WERI-Rb-1 (cell line): ENCODE measurements at regions not wholly inside any gene's neighbourhood (a gene's known extent, or its start where the extent isn't known, plus 50 kb on each side); places are given as distances from the start of the nearest gene placed in this dataset.
A peak's percentile ranks its signal among the peaks of the same experiment; 100 is the strongest.

ENCODE experiments used
- DNase-seq: peaks from one replicate; pipeline ENCODE4 v3.0.0-alpha.2; 2020
- H3K27ac ChIP-seq: fragments of 250-450 bp; sonication (Bioruptor Pico); 2 replicates; pipeline ENCODE4 v1.5.1; 2020; ENCODE audit warnings: mild to moderate bottlenecking, moderate library complexity
- H3K27me3 ChIP-seq: fragments of 250-450 bp; sonication (Bioruptor Pico); 2 replicates; pipeline ENCODE4 v1.5.1; 2021; ENCODE audit warnings: mild to moderate bottlenecking, low read depth, moderate library complexity; ENCODE audit not compliant: insufficient read depth, severe bottlenecking
- H3K36me3 ChIP-seq: fragments of 250-450 bp; sonication (Bioruptor Pico); 2 replicates; pipeline ENCODE4 v1.5.1; 2020; ENCODE audit warnings: mild to moderate bottlenecking, moderate library complexity
- H3K4me3 ChIP-seq: 2 replicates; pipeline ENCODE4 v1.5.1; 2011; ENCODE audit warnings: low read depth, mild to moderate bottlenecking, control low read depth, low read length
- H3K9me3 ChIP-seq: fragments of 250-450 bp; sonication (Bioruptor Pico); 2 replicates; pipeline ENCODE4 v1.5.1; 2021; ENCODE audit warnings: mild to moderate bottlenecking, moderate library complexity; ENCODE audit not compliant: severe bottlenecking
- TF ChIP-seq, protein P1 (sequence below): IDR thresholded peaks from 2 replicates; pipeline ENCODE4 v1.5.1; 2011; ENCODE audit warnings: low read depth, mild to moderate bottlenecking, control low read depth, inconsistent platforms, low read length

DNA sequence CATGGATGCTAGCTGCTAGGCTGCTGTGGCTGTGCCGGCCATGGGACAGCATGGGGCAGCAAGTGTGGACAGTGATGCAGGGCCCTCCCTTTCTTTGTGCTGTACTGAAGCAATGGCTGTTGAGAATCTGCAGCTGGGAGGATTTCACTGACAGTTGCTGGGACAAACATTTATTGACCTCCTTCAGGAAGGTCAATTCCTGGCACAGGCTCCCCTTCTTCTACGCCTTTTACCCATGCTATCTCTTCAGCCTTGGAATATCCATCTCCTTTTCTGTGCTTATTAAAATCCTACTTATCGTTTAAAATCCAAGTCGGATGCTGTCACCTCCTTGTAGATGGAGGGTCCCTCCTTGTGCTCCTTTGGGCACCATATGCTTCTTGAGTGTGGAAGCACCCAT is 213.1 kb upstream of the USP24 start:
- Histone ChIP-seq H3K27ac (no peak overlapping the region), H3K9me3 (no peaks in the 10 kb centered on the region), H3K4me3 (no peak overlapping the region), H3K27me3 (no peaks in the 10 kb centered on the region), H3K36me3 (no peaks in the 10 kb centered on the region)
- no peak for DNase-seq
- TF ChIP-seq, protein P1, sequence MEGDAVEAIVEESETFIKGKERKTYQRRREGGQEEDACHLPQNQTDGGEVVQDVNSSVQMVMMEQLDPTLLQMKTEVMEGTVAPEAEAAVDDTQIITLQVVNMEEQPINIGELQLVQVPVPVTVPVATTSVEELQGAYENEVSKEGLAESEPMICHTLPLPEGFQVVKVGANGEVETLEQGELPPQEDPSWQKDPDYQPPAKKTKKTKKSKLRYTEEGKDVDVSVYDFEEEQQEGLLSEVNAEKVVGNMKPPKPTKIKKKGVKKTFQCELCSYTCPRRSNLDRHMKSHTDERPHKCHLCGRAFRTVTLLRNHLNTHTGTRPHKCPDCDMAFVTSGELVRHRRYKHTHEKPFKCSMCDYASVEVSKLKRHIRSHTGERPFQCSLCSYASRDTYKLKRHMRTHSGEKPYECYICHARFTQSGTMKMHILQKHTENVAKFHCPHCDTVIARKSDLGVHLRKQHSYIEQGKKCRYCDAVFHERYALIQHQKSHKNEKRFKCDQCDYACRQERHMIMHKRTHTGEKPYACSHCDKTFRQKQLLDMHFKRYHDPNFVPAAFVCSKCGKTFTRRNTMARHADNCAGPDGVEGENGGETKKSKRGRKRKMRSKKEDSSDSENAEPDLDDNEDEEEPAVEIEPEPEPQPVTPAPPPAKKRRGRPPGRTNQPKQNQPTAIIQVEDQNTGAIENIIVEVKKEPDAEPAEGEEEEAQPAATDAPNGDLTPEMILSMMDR = no peak

DNA sequence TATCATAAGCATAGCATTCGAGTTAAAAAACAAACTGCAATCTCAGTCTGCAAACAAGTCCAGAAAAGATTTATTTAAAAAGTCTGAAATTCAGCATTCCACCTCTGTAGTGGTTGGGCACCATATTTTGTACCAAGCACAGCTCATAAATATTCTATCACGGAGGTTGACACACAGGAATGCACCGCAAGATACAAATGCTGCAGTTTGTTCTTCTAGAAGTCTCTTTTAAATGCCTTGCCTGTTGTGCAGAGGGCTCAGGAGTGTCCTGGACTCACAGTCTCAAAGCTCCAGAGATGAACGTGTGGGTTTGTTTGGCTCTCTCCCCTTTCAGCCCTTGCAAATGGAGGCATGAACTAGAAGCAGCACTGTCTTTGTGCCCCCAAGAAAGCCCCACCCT is 212.4 kb upstream of the USP24 start:
- H3K4me3 ChIP-seq = no peak overlapping the region
- no peaks in the 10 kb centered on the region for H3K27me3 ChIP-seq
- H3K9me3 ChIP-seq = no peaks in the 10 kb centered on the region
- TF ChIP-seq, protein P1 = no peak
- no peak for DNase-seq
- no peak overlapping the region for H3K27ac ChIP-seq
- no peaks in the 10 kb centered on the region for H3K36me3 ChIP-seq

DNA sequence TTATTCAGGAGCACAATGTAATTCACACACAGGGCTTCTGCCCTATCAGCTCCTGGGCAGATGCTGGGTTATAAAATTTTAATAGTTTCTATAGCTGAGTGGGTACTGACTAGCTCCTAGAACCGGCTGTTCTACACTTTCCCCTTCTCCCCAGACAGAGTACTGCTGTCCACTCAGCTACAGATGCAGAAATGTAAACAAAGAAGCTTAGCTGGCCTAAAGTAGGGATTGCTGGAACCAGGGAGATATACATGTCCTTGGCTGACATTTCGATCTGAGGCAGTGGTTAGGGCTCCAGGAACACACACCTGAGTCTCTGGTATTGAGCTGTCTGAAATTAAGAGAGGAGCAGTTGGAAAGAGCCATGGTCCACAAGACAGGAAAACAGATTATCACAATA is 211.5 kb upstream of the USP24 start:
- Histone ChIP-seq H3K4me3 (no peak overlapping the region), H3K27me3 (no peaks in the 10 kb centered on the region), H3K36me3 (no peaks in the 10 kb centered on the region), H3K9me3 (no peaks in the 10 kb centered on the region), H3K27ac (no peak overlapping the region)
- peak; percentile 45 for DNase-seq
- TF ChIP-seq, protein P1 = no peak

DNA sequence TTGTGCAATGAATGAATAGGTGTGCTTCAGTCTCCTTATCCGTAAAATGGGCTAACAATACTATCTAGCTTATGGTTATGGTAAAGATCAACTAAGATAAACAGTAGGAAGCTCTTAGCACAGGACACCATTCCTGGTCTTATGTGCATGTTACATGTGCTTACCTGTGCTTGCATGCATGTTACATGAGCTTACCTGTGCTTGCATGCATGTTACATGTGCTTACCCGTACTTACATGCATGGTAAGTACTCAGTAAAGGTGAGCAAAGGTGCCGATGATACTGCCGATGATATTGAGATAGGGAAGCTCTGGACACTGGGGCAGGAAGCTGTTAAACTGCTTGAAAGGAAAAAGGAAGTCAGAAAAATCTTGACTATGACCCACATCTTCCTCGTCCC is 211.0 kb upstream of the USP24 start:
- Histone ChIP-seq H3K27ac (no peak overlapping the region), H3K9me3 (no peaks in the 10 kb centered on the region), H3K36me3 (no peaks in the 10 kb centered on the region), H3K27me3 (no peaks in the 10 kb centered on the region), H3K4me3 (no peak overlapping the region)
- DNase-seq = no peak
- TF ChIP-seq, protein P1 = no peak

DNA sequence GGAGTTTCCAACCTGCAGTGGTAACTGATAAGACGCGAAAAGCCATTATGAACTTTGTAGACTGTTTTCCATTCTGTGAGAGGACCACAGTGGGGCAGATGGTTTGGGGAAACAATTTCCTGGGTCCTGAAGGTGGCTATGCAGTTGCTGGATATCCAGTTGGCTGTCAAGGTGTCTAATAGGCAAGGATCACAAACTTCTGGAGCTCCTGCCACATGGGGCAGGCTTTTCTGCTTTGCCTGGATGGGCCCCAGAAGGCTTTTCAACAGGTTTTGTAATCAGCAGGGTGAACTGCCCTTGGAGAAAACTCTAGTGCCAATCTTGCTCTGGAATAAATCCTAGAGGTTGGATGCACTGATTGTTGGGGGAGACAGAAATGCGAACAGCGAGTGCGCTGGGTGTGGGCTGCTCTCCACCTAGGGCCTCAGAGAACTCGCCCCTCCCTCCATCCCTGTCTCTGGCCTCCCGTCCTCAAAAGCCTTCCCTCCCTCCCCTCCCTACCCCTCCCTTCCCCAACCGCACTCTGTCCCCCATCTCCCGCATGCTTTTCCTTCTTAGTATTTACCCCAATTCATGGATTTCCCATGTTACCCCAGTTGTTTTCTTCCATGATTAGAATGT is 210.3 kb upstream of the USP24 start:
- Histone ChIP-seq H3K27me3 (no peaks in the 10 kb centered on the region), H3K36me3 (no peaks in the 10 kb centered on the region), H3K9me3 (no peaks in the 10 kb centered on the region), H3K4me3 (no peak overlapping the region), H3K27ac (no peak overlapping the region)
- no peak for DNase-seq
- TF ChIP-seq, protein P1 = 0 out of 2 replicates have a peak, but pooled peaks have one; percentile 14

DNA sequence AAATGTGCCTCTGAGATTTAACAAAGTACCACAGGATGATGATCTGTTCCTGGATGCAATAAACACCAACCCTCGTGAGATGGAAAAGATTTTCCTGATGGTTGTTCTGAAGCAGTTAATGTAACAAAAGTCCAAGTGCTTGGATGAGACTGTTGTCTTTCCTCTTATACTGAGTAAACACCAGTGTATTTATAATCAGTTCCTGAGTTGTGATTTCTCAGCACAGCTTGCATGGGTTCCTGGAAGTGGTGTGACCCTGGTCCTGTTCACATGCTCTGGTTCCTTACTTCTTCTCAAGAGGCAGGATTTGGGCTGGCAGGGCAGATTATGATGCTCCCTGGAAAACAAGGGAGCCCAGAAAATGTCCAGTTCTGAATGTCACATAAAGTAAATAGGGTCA is 208.2 kb upstream of the USP24 start:
- no peak for DNase-seq
- Histone ChIP-seq H3K4me3 (no peak overlapping the region), H3K36me3 (no peaks in the 10 kb centered on the region), H3K27me3 (no peaks in the 10 kb centered on the region), H3K27ac (no peak overlapping the region), H3K9me3 (no peaks in the 10 kb centered on the region)
- TF ChIP-seq, protein P1 = no peak
